ENCODE measurements at regions not wholly inside any gene's neighbourhood (a gene's known extent, or its start where the extent isn't known, plus 50 kb on each side); places are given as distances from the start of the nearest gene placed in this dataset.
"Not testable (repeated sequence)": the region's sequence is repeated elsewhere in the genome, so short reads cannot be mapped to it uniquely, and the experiment has no call there.

DNA sequence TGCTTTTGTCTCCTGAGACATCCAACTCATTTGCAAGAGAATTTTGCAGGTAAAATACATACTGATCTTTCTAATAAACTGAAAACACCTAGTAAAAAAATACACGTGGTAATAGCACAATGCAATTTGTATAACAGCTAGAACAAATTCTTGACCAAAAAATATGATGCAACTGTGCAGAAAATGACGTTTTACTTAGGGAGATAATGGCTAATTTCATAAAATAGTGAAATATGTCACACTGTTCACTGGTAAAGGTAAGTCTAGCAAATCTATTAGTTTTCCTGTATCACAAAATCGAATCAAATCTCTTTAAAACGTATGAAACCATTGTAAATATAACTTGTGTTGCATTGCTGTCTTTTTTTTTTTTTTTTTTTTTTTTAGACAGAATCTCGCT is 130.0 kb downstream of the VPREB1 start:
- DNase-seq (ENCODE audit: low spot score), result no peak
- ChIA-PET POLR2A (ENCODE audit: low non-redundant PET) (no interaction called here), CTCF (no interaction called here)
- H3K27ac ChIP-seq, result no peak overlapping the region
- TF ChIP-seq, protein P1, sequence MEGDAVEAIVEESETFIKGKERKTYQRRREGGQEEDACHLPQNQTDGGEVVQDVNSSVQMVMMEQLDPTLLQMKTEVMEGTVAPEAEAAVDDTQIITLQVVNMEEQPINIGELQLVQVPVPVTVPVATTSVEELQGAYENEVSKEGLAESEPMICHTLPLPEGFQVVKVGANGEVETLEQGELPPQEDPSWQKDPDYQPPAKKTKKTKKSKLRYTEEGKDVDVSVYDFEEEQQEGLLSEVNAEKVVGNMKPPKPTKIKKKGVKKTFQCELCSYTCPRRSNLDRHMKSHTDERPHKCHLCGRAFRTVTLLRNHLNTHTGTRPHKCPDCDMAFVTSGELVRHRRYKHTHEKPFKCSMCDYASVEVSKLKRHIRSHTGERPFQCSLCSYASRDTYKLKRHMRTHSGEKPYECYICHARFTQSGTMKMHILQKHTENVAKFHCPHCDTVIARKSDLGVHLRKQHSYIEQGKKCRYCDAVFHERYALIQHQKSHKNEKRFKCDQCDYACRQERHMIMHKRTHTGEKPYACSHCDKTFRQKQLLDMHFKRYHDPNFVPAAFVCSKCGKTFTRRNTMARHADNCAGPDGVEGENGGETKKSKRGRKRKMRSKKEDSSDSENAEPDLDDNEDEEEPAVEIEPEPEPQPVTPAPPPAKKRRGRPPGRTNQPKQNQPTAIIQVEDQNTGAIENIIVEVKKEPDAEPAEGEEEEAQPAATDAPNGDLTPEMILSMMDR (conservative IDR thresholded peaks at IDR 0.05; ENCODE audit: low read depth), result no peak

GRCh38 chr22:22375576-22376351 is 131.2 kb downstream of the VPREB1 start:
- TF ChIP-seq, protein P1 (conservative IDR thresholded peaks at IDR 0.05; ENCODE audit: low read depth), result no peak
- H3K27ac ChIP-seq, result no peak overlapping the region
- ChIA-PET POLR2A (ENCODE audit: low non-redundant PET) (no interaction called here), CTCF (no interaction called here)
- DNase-seq (ENCODE audit: low spot score), result no peak

DNA sequence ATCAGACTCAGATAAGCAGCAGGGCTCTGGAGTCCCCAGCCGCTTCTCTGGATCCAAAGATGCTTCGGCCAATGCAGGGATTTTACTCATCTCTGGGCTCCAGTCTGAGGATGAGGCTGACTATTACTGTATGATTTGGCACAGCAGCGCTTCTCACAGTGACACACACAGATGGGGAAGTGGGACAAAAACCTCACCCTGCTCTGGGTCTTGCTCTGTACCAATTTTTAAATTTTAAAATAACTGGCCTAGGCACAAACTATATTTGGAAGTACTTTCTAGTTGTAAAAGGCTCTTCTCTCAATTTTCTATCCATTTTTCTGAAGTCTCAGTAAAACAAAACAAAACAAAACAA is 131.7 kb downstream of the VPREB1 start:
- TF ChIP-seq, protein P1 (conservative IDR thresholded peaks at IDR 0.05; ENCODE audit: low read depth), result no peak
- CTCF ChIA-PET, result no interaction called here
- H3K27ac ChIP-seq, result no peak overlapping the region
- no peak for DNase-seq (ENCODE audit: low spot score)
- POLR2A ChIA-PET (ENCODE audit: low non-redundant PET), result no interaction called here

GRCh38 chr22:22376884-22377283 is 131.7 kb downstream of the ZNF280B start:
- POLR2A ChIA-PET (ENCODE audit: low non-redundant PET); CTCF ChIA-PET; H3K27ac ChIP-seq; DNase-seq (ENCODE audit: low spot score): not testable (repeated sequence)

- POLR2A ChIA-PET (ENCODE audit: low non-redundant PET), result no interaction called here
- TF ChIP-seq, protein P1 (conservative IDR thresholded peaks at IDR 0.05; ENCODE audit: low read depth), result no peak
- CTCF ChIA-PET, result no interaction called here
- no peak overlapping the region for H3K27ac ChIP-seq
- no peak for DNase-seq (ENCODE audit: low spot score)
Measured at GRCh38 chr22:22377335-22377734, 131.2 kb downstream of the ZNF280B start.

DNA sequence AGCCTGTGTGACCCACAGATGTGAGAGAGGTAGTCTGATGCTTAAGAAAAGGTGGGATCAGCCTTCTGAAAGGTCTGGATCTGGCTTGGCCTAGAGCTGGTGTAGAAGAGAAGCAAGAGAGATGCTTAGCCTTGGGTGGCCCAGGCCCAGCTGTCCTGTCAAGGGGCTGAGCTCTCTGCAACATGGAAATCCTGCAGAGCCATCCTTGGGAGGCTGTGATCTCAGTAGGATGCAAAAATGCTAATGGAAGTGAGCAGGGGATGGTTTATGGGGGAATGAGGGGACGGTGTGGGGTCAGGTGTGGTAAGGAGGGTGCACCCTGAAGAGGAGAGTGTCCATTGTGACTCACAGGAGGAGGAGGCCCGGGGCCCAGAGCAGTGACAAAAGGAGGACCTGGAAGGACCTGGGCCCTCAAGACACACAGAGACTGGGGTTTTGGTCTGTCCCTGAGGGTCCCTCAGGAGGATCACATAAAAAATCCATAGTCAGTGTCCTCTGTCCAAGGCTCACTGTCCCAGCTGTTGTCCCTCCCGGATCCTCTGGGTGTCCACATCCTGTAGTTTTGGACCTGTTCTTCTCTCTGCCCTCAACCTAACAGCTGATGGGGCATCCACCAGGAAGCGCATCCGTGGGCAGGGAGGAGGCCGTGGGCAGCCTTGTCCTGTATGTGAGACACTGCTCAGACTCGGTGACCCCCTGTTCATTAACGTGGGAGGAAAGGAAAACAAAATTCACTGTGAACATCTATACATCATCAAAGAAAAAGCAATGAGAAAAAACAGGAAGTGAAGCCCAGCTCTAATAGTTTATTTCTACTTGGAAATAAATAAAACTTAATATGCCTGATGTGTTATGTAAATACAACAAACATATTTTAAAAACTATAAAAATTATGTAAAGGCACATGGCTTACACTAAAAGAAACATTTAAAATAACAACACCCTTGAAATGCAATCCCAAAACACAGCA is 129.8 kb downstream of the ZNF280B start:
- CTCF ChIA-PET, result interaction anchor here (0.8 kb wide), 1 partner anchor 44 kb away, joined by 4 read pairs; no protein-coding TSS in a partner anchor
- POLR2A ChIA-PET (ENCODE audit: low non-redundant PET), result interaction anchor here (0.6 to 0.7 kb wide), 2 partner anchors 111 to 736 kb away, joined by 3 read pairs; no protein-coding TSS in a partner anchor
- H3K27ac ChIP-seq, result no peak overlapping the region
- no peak for DNase-seq (ENCODE audit: low spot score)
- TF ChIP-seq, protein P1 (conservative IDR thresholded peaks at IDR 0.05; ENCODE audit: low read depth), result no peak

Measured in RWPE1 (cell line).